Pulmonary artery endothelial cell (primary cell): ENCODE measurements at regions not wholly inside any gene's neighbourhood (a gene's known extent, or its start where the extent isn't known, plus 50 kb on each side); places are given as distances from the start of the nearest gene placed in this dataset.

Experiments
- DNase-seq: peaks from one replicate; pipeline ENCODE4 v3.0.0-alpha.2; 2011; ENCODE audit warnings: low read depth, low spot score

DNA sequence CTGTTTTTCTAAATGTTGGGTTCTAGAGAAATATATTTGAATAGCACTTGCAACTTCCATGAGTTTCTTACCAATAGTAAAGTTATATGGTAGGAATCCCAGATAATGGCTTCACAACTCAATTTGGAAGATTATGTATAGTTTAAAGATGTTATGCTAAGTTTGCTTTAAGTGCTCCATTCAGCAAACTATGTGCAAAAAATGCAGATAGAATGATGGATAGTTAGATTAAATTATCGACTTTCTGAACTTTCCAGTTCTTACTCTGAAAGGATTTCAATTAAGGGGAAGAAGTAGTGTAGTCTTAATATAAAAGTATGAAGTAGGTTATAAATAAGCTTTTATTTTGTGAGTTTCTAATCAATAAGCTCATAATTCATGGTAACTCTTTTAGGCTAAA is 60.7 kb upstream of the NFKB1 start:
- no peak for DNase-seq

DNA sequence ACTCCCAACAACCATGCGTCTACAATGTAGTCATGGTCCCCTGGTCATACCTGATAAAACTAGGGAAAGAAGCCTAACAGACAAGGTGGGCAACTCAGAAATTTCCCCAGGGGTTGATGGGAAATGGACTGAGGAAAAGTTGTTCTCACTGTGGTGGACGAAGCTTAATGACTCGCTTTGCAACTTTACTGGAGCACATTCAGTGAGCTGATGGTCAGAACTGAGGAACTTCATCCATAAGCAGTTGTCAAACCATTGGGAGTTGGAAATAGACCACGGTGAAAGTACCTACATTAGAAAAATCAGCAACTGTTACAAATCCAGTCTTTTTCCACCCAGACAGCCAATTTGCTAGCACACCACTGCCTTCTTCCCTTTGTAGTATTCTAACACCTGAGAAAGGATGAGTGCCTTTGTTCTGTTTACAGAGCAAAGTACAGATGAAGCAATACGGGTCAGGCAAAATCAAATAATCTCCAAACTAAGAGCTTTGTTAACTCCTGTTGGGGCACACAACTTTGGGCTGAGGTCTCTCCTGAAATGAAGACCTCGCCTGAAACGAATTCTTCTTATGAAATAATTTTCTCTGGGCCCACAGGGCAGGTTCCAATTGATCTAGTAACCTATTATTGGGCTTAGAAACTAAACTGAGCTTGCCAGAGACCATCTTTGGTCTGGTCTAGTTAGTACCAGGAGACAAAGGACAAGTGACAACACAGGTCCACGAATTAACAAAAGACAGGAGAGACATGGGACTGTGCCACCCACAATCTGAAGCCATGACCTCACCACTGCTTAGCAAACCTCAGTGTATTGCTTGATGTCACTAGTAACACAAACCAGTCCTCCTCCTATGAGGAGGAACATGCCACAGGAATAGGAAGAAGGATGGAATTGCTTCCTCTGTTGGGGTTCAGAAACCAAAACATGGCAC is 58.9 kb upstream of the NFKB1 start:
- DNase-seq: no peak

DNA sequence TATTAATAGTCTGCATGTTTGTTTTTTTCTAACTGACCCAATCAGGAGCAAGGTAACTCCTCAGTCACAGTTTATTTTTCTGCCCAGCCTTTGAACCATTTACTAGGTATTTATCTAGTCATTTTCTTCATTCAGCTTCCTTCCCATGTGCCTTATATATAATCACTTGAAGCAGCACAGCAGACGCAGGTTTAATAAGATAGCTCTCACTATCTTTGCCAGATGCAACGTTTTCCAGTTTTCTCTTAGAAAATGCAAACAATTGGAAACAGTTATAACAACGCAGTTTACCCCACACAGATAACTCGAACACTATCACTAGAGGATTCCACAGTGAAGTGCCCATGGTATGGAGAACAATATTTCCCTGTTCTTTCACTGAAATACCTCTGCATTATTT is 56.4 kb upstream of the NFKB1 start:
- no peak for DNase-seq

DNA sequence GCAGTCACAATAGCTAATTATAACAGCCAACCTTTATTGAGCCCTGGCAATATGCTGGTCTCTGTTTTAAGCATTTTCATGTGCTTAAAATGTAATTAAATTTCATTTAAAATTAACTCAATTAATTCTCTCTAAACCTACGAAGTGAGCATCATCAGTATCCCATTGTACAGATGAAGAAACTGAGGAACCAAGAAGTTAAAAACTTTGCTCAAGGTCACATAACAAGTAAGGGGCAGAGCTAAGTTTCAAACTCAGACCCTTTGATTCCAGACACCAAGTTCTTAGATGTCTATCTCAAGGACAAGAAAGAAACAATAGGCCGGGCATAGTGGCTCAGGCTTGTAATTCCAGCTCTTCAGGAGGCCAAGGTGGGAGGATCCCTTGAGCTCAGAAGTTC is 55.9 kb upstream of the NFKB1 start:
- no peak for DNase-seq

DNA sequence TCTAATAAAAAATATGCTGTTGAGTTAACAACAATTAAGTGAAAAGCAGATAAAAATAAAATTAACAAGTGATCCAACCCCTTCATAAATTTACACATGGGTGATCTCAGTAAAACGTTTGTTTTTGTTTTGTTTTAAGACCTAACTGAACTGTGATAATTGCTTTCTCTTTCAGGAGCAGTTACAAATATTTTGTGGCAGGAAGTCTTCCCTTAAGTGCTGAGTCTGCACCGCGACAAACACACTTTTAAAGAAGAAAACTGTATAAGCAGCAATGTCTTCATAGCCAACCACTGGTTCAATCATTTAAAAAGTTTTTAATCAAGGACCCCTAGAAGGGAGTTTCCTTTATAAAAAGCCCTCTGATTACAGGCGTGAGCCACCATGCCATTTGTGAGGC is 53.7 kb upstream of the NFKB1 start:
- DNase-seq: no peak

DNA sequence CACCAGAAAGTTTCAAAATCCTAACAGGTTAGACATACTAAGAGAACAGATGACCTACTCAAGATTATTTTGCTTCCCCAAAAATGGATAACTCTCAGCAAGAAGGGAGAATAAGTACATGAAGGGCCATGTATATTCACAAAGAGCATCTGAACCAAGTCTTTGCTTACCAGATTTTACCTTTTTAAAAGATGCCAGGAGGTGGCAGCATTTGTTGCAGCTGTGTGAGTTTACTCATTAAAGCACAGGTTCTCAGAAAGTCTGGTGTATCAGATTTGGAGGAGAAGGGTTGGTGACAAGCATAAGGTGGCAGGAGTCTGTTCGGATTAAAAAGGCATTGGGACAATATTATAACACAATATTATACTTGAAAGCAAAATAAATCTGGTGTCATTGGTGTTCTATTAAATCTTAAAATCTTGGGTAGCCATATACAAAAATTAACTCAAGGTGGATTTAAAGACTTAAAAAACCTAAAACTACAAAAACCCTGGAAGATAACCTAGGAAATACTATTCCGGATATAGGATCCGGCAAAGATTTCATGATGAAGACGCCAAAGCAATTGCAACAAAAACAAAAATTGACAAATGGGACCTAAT is 51.3 kb upstream of the NFKB1 start:
- no peak for DNase-seq

DNA sequence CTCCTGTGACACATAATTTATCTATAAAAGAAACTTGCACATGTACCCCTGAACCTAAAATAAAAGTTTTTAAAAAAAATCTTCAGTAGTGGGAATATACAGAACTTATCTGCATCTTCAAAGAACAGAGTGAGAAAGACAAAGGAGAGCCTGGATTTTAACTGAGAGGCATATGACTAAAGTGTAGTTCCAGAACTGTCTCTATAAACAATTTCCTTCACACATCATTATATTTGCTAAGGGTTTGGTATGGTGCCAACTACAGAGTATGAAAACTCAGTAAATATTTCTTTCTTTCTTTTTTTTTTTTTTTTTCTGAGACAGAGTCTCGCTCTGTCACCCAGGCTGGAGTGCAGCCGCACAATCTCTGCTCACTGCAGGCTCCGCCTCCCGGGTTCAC is 49.9 kb upstream of the NFKB1 start:
- no peak for DNase-seq
